ENCODE measurements at regions not wholly inside any gene's neighbourhood (a gene's known extent, or its start where the extent isn't known, plus 50 kb on each side); places are given as distances from the start of the nearest gene placed in this dataset.

GRCh38 chr1:191963286-191963685, 195.0 kb upstream of the RGS18 start:
- TF ChIP-seq, protein P1, sequence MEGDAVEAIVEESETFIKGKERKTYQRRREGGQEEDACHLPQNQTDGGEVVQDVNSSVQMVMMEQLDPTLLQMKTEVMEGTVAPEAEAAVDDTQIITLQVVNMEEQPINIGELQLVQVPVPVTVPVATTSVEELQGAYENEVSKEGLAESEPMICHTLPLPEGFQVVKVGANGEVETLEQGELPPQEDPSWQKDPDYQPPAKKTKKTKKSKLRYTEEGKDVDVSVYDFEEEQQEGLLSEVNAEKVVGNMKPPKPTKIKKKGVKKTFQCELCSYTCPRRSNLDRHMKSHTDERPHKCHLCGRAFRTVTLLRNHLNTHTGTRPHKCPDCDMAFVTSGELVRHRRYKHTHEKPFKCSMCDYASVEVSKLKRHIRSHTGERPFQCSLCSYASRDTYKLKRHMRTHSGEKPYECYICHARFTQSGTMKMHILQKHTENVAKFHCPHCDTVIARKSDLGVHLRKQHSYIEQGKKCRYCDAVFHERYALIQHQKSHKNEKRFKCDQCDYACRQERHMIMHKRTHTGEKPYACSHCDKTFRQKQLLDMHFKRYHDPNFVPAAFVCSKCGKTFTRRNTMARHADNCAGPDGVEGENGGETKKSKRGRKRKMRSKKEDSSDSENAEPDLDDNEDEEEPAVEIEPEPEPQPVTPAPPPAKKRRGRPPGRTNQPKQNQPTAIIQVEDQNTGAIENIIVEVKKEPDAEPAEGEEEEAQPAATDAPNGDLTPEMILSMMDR (IDR thresholded peaks at IDR 0.05) = no peak
- TF ChIP-seq POLR2A (IDR thresholded peaks at IDR 0.05) (no peak), EP300 (IDR thresholded peaks at IDR 0.05) (no peak)
